B cell (primary cell): ENCODE measurements at regions not wholly inside any gene's neighbourhood (a gene's known extent, or its start where the extent isn't known, plus 50 kb on each side); places are given as distances from the start of the nearest gene placed in this dataset.

ENCODE experiments used
- ATAC-seq: fragments of 200-7000 bp; cut with Tn5 transposase; one replicate; pipeline ENCODE4 v1.10.0; 2021; ENCODE audit warnings: low read depth, mild to moderate bottlenecking, moderate number of reproducible peaks, moderate library complexity
- CTCF ChIA-PET: fragments of 350-600 bp; sonication (Branson Sonifier 250); formaldehyde crosslinking; loops from one replicate; lab custom pipeline; 2021; ENCODE audit warnings: antibody characterized with exemption, inconsistent platforms; lab: Charles Lee
- POLR2A ChIA-PET: fragments of 350-600 bp; sonication (Branson Sonifier 250); formaldehyde crosslinking; loops from one replicate; lab custom pipeline; 2021; ENCODE audit warnings: antibody characterized with exemption; lab: Charles Lee
- DNase-seq: peaks from one replicate; pipeline ENCODE4 v3.0.0; 2013
- H2AFZ ChIP-seq: 2 replicates; pipeline ENCODE4 v1.6.1; 2012; ENCODE audit warnings: mild to moderate bottlenecking, low read depth, low read length; ENCODE audit not compliant: insufficient read depth, poor library complexity, severe bottlenecking
- H3K27ac ChIP-seq, 2 donors: 1 replicate in 1 of 2; 2 replicates in 1 of 2; pipeline ENCODE4 v1.5.1; 2012 to 2013; ENCODE audit warnings: low read length in 2 of 2, mild to moderate bottlenecking in 2 of 2, moderate library complexity in 1 of 2
- H3K27me3 ChIP-seq, 4 experiments: fragments of 200-600 bp in 1 of 4; sonication (generic) in 1 of 4; replicated peaks in 1 of 4; 1 replicate in 2 of 4; 2 replicates in 2 of 4; pipeline versions ENCODE4 v1.6.1 to v1.7.0; 2013 to 2016; ENCODE audit warnings: low read length in 3 of 4, mild to moderate bottlenecking in 2 of 4, mixed read lengths in 1 of 4, moderate library complexity in 1 of 4; ENCODE audit not compliant: insufficient read depth in 4 of 4, control insufficient read depth in 3 of 4; ENCODE audit errors: control extremely low read depth in 1 of 4
- H3K36me3 ChIP-seq, 2 experiments: replicated peaks in 1 of 2; 1 replicate in 1 of 2; 2 replicates in 1 of 2; pipeline versions ENCODE4 v1.6.1 to v1.7.1; 2013; ENCODE audit warnings: low read length in 1 of 2; ENCODE audit not compliant: insufficient read depth in 2 of 2, control insufficient read depth in 1 of 2; ENCODE audit errors: control extremely low read depth in 1 of 2, extremely low read depth in 1 of 2
- H3K4me1 ChIP-seq, 2 donors: fragments of 200-600 bp in 1 of 2; sonication (generic) in 1 of 2; 1 replicate in 1 of 2; 2 replicates in 1 of 2; pipeline versions ENCODE4 v1.5.1 to v1.6.1; 2013 to 2017; ENCODE audit warnings: low read length in 2 of 2; ENCODE audit not compliant: control insufficient read depth in 2 of 2, insufficient read depth in 2 of 2
- H3K4me2 ChIP-seq: replicated peaks from 2 replicates; pipeline ENCODE3; 2012; ENCODE audit warnings: mild to moderate bottlenecking, low read depth, low read length; ENCODE audit not compliant: poor library complexity, severe bottlenecking
- H3K4me3 ChIP-seq, 5 experiments: fragments of 200-600 bp in 1 of 5; sonication (generic) in 1 of 5; 1 replicate in 3 of 5; 2 replicates in 2 of 5; pipeline versions ENCODE4 v1.5.1 to v1.7.0; 2011 to 2016; ENCODE audit warnings: low read length in 4 of 5, mild to moderate bottlenecking in 4 of 5, low read depth in 2 of 5, control low read depth in 1 of 5, moderate library complexity in 1 of 5; ENCODE audit not compliant: insufficient read depth in 1 of 5; ENCODE audit errors: control extremely low read depth in 1 of 5, extremely low read depth in 1 of 5
- H3K79me2 ChIP-seq: fragments of 200-600 bp; sonication (generic); one replicate; pipeline ENCODE4 v1.6.0; 2016; ENCODE audit warnings: low read length; ENCODE audit not compliant: control insufficient read depth, insufficient read depth
- H3K9ac ChIP-seq: fragments of 200-600 bp; sonication (generic); 2 replicates; pipeline ENCODE4 v1.6.1; 2017; ENCODE audit warnings: mild to moderate bottlenecking, low read length, moderate library complexity
- H3K9me3 ChIP-seq, 3 donors: one replicate each; pipeline versions ENCODE4 v1.6.1 to v1.7.1; 2013; ENCODE audit warnings: low read length in 2 of 3; ENCODE audit not compliant: control insufficient read depth in 2 of 3, insufficient read depth in 1 of 3; ENCODE audit errors: control extremely low read depth in 1 of 3
- H4K20me1 ChIP-seq: 2 replicates; pipeline ENCODE4 v1.6.0; 2012; ENCODE audit warnings: mild to moderate bottlenecking, low read length; ENCODE audit not compliant: insufficient read depth, control insufficient read depth, poor library complexity, severe bottlenecking
- H3K27ac Mint-ChIP-seq: one replicate; pipeline ENCODE4 v1.8.0; 2021; ENCODE audit warnings: mixed read lengths
- H3K27me3 Mint-ChIP-seq: one replicate; pipeline ENCODE4 v1.8.0; 2021; ENCODE audit warnings: mixed read lengths
- H3K4me1 Mint-ChIP-seq: one replicate; pipeline ENCODE4 v1.8.0; 2021; ENCODE audit warnings: mixed read lengths
- H3K4me3 Mint-ChIP-seq: one replicate; pipeline ENCODE4 v1.8.0; 2021; ENCODE audit warnings: mixed read lengths
- H3K9me3 Mint-ChIP-seq: one replicate; pipeline ENCODE4 v1.8.0; 2022; ENCODE audit warnings: mixed read lengths; ENCODE audit not compliant: insufficient read depth
- EZH2 ChIP-seq: IDR thresholded peaks from 2 replicates; pipeline ENCODE4 v1.6.1; 2012; ENCODE audit warnings: borderline replicate concordance, low read depth, mild to moderate bottlenecking, moderate library complexity, low read length; ENCODE audit not compliant: insufficient read depth, poor library complexity, severe bottlenecking
- WGBS: methylation state at CpG from one replicate; pipeline ENCODE4 v1.1.5; 2013; ENCODE audit warnings: missing lambda C conversion rate; ENCODE audit not compliant: insufficient coverage; 5-methylcytosine and 5-hydroxymethylcytosine counted together
- intact Hi-C: fragments of 100-400 bp; cut with micrococcal nuclease; formaldehyde crosslinking; loops from one replicate; pipeline ENCODE4 v1.10.0; 2022
- TF ChIP-seq, protein P1 (sequence below): fragments of 200-600 bp; IDR thresholded peaks from one replicate; pipeline ENCODE4 v1.8.0; 2022; ENCODE audit warnings: antibody characterized with exemption, mild to moderate bottlenecking

DNA sequence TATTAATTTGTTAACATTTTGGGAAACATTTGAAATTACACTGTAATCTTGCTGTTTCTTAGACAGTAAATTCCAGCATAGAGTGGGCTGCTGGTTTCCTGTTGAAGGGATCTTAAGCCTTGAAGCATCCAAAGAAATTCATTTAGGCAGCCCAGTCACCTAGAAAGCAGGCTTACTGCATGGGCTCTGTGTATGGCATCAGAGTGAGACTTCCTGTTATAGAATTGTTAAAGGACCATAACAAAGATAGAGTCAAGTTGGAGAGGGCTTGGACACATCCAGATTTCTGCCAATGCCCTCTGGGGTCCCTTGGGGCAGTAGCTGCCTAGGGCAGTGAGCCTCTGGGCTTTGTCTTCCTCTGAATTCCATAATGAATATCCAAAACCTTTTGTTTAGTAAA, 149.2 kb downstream of the DYRK2 start:
- H3K4me1 Mint-ChIP-seq: no peaks in the 10 kb centered on the region
- H3K9me3 ChIP-seq: no peaks in the 10 kb centered on the region
- ATAC-seq (no peak), DNase-seq (no peak)
- no peak overlapping the region for H3K27ac Mint-ChIP-seq
- no peak overlapping the region for H3K4me3 Mint-ChIP-seq
- no peak overlapping the region for H3K4me2 ChIP-seq
- no peak overlapping the region for H3K9ac ChIP-seq
- POLR2A ChIA-PET: no interaction called here
- H3K4me3 ChIP-seq: no peak overlapping the region
- H3K36me3 ChIP-seq: no peaks in the 10 kb centered on the region
- H3K4me1 ChIP-seq: no peaks in the 10 kb centered on the region
- CTCF ChIA-PET: no interaction called here
- no peaks in the 10 kb centered on the region for H3K9me3 Mint-ChIP-seq
- peaks cover 9% of the 10 kb centered on the region for H3K27me3 Mint-ChIP-seq
- peaks cover 0 to 4% (median 1%) of the 10 kb centered on the region in 4 experiments for H3K27me3 ChIP-seq
- H3K79me2 ChIP-seq: no peaks in the 10 kb centered on the region
- no peaks in the 10 kb centered on the region for H4K20me1 ChIP-seq
- no peak overlapping the region for H3K27ac ChIP-seq
- H2AFZ ChIP-seq: no peak overlapping the region
- intact Hi-C loops: no loop called here
- TF ChIP-seq, protein P1, sequence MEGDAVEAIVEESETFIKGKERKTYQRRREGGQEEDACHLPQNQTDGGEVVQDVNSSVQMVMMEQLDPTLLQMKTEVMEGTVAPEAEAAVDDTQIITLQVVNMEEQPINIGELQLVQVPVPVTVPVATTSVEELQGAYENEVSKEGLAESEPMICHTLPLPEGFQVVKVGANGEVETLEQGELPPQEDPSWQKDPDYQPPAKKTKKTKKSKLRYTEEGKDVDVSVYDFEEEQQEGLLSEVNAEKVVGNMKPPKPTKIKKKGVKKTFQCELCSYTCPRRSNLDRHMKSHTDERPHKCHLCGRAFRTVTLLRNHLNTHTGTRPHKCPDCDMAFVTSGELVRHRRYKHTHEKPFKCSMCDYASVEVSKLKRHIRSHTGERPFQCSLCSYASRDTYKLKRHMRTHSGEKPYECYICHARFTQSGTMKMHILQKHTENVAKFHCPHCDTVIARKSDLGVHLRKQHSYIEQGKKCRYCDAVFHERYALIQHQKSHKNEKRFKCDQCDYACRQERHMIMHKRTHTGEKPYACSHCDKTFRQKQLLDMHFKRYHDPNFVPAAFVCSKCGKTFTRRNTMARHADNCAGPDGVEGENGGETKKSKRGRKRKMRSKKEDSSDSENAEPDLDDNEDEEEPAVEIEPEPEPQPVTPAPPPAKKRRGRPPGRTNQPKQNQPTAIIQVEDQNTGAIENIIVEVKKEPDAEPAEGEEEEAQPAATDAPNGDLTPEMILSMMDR: no peak
- no peak for TF ChIP-seq EZH2

DNA sequence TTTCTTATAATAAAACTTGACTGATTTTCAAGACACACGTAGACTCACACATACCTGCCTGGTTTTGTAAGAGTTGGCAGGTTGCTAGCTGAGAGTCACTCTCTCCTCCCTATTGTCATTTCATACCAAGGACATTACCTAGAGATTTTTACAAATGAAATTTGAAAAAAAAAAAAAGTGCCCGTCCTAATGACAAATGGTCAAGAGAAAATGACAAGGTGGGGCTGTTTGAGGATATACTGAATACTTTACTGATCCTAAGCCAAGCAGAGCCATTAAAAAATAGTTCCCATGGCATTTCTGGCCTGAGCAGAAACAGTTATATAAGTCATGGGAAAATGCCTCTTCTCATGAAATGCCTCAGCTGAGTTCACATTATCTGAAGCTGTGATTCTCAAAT, 150.2 kb downstream of the DYRK2 start:
- Histone ChIP-seq H3K4me2 (no peak overlapping the region), H3K36me3 (no peaks in the 10 kb centered on the region), H3K4me1 (no peaks in the 10 kb centered on the region), H2AFZ (no peak overlapping the region), H3K9me3 (no peaks in the 10 kb centered on the region), H3K27ac (no peak overlapping the region), H3K27me3 (peaks cover 0 to 4% (median 1%) of the 10 kb centered on the region in 4 experiments), H4K20me1 (no peaks in the 10 kb centered on the region), H3K79me2 (no peaks in the 10 kb centered on the region), H3K4me3 (no peak overlapping the region), H3K9ac (no peak overlapping the region)
- WGBS: no CpG with 5 or more reads among the region's 2 CpGs
- Mint-ChIP-seq H3K27me3 (peaks cover 9% of the 10 kb centered on the region), H3K4me3 (no peak overlapping the region), H3K4me1 (no peaks in the 10 kb centered on the region), H3K9me3 (no peaks in the 10 kb centered on the region), H3K27ac (no peak overlapping the region)
- DNase-seq (no peak), ATAC-seq (no peak)
- POLR2A ChIA-PET: no interaction called here
- TF ChIP-seq, protein P1: no peak
- CTCF ChIA-PET: no interaction called here
- intact Hi-C loops: no loop called here
